ENCODE measurements at regions not wholly inside any gene's neighbourhood (a gene's known extent, or its start where the extent isn't known, plus 50 kb on each side); places are given as distances from the start of the nearest gene placed in this dataset.

DNA sequence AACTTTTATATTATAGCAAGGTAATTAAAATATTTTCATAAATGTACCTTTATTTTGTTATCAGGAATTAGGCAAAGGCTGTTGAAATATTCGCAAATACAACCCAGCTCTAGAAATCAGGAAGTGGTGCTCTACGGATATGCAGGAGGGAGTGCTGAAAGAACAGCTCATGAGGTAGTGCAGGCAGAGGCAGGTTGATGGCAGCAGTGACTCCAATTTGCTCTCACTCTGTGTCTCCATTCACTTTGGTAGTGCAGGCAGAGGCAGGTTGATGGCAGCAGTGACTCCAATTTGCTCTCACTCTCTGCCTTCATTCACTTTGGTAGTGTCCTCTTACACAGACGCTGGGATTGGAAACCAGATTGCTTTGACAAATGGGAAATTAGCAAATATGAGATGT, 277.9 kb downstream of the TRIML1 start:
- H3K36me3 Mint-ChIP-seq = no peaks in the 10 kb centered on the region
- no peak overlapping the region for H3K4me3 Mint-ChIP-seq
- H3K9me3 Mint-ChIP-seq = no peaks in the 10 kb centered on the region
- TF ChIP-seq, protein P1, sequence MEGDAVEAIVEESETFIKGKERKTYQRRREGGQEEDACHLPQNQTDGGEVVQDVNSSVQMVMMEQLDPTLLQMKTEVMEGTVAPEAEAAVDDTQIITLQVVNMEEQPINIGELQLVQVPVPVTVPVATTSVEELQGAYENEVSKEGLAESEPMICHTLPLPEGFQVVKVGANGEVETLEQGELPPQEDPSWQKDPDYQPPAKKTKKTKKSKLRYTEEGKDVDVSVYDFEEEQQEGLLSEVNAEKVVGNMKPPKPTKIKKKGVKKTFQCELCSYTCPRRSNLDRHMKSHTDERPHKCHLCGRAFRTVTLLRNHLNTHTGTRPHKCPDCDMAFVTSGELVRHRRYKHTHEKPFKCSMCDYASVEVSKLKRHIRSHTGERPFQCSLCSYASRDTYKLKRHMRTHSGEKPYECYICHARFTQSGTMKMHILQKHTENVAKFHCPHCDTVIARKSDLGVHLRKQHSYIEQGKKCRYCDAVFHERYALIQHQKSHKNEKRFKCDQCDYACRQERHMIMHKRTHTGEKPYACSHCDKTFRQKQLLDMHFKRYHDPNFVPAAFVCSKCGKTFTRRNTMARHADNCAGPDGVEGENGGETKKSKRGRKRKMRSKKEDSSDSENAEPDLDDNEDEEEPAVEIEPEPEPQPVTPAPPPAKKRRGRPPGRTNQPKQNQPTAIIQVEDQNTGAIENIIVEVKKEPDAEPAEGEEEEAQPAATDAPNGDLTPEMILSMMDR (IDR thresholded peaks at IDR 0.05; ENCODE audit: unreplicated experiment) = no peak
- no peak for DNase-seq (ENCODE audit: low spot score in 2 of 2, unreplicated experiment in 2 of 2)
- peaks cover 6% of the 10 kb centered on the region for H3K27me3 Mint-ChIP-seq (ENCODE audit: low read depth)
- H3K4me1 Mint-ChIP-seq = no peaks in the 10 kb centered on the region
- H3K27ac Mint-ChIP-seq = no peak overlapping the region

DNA sequence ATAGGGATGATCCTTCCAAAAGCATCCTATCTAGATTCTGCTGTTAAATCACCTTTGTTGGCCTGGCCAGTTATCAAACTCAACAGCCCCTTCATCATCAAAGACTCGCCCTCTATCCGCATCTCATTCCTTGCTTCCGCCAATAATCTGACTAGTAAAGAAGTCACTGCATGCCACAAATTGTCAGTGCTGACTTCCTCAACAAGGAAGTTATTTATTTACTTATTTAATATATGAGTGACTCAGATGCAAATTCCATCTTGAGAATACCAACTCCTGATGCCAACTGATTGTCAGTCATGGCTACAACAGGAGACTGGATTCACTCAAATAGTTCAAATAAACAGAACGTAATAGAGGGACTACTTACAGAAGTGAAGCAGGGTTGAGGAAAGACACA, 283.8 kb downstream of the TRIML1 start:
- no peak overlapping the region for H3K27ac Mint-ChIP-seq
- H3K4me1 Mint-ChIP-seq = no peaks in the 10 kb centered on the region
- no peak overlapping the region for H3K4me3 Mint-ChIP-seq
- DNase-seq (ENCODE audit: low spot score in 2 of 2, unreplicated experiment in 2 of 2) = no peak
- TF ChIP-seq, protein P1 (IDR thresholded peaks at IDR 0.05; ENCODE audit: unreplicated experiment) = no peak
- H3K9me3 Mint-ChIP-seq = peaks cover 6% of the 10 kb centered on the region
- no peaks in the 10 kb centered on the region for H3K27me3 Mint-ChIP-seq (ENCODE audit: low read depth)
- H3K36me3 Mint-ChIP-seq = no peaks in the 10 kb centered on the region

DNA sequence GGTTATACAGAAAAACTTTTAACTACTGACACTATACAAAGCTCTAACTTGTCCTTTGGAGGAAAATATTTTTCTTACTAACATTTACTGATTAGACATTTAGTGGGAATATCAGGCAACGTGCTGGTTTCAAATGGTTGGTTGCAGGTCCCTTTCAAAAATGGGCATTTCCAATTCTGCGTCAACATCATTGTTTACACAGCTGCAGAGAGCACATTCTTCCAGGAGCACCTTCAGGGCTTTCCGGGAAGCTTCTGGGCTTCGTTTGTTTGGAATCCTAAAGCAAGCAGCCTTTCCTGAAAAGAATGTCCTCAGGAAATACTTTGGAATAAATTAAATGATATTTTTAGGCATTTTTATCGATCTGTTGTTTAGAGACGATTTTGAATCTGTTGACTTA, 289.7 kb downstream of the TRIML1 start:
- no peak for DNase-seq (ENCODE audit: low spot score in 2 of 2, unreplicated experiment in 2 of 2)
- no peaks in the 10 kb centered on the region for H3K27me3 Mint-ChIP-seq (ENCODE audit: low read depth)
- no peaks in the 10 kb centered on the region for H3K36me3 Mint-ChIP-seq
- H3K27ac Mint-ChIP-seq = no peak overlapping the region
- no peak overlapping the region for H3K4me3 Mint-ChIP-seq
- H3K4me1 Mint-ChIP-seq = peaks cover 2% of the 10 kb centered on the region
- TF ChIP-seq, protein P1 (IDR thresholded peaks at IDR 0.05; ENCODE audit: unreplicated experiment) = no peak
- H3K9me3 Mint-ChIP-seq = peaks cover 10% of the 10 kb centered on the region

DNA sequence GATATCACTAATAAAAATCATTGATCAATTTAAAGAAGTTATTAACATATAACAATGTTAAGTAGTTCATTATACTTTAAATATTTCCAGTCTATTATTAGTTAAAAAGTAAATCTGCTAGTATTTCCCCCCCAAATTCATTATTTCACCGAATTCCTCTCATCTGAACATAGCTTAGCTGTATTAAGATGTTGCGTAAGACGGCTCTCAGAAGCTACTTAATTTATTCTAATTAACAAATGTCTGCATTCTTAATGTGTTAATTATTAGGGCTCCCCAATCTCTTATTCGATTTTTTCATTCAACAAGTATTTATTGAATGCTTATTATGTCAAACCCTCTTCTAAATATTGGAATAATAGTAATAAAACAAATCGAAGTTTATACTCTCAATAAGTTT, 290.7 kb downstream of the TRIML1 start:
- TF ChIP-seq, protein P1 (IDR thresholded peaks at IDR 0.05; ENCODE audit: unreplicated experiment) = no peak
- Mint-ChIP-seq H3K27me3 (ENCODE audit: low read depth) (no peaks in the 10 kb centered on the region), H3K4me3 (no peak overlapping the region), H3K4me1 (peaks cover 2% of the 10 kb centered on the region), H3K36me3 (no peaks in the 10 kb centered on the region), H3K9me3 (peaks cover 10% of the 10 kb centered on the region), H3K27ac (no peak overlapping the region)
- DNase-seq (ENCODE audit: low spot score in 2 of 2, unreplicated experiment in 2 of 2) = no peak

DNA sequence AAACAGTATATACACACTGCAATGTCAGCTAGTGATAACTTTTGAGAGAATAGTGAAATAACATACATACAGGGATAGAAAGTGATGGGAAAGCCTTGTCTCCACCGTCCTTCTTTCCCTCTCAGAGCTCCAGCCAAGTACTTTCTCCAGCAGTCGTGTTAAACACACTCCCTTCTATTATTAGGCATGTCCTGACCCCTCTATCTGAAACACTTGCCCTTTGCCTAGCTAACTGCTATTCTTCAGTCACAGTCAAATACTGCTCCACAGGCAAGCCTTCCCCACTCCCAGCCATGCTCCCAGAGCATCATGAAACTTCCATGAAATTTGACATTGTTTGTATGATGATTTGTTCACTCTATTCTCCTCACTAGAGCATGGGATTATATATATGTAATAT, 291.1 kb downstream of the TRIML1 start:
- H3K4me1 Mint-ChIP-seq = peaks cover 2% of the 10 kb centered on the region

More for the DNA sequence above, 291.1 kb downstream of the TRIML1 start:
- H3K27ac Mint-ChIP-seq = no peak overlapping the region
- H3K27me3 Mint-ChIP-seq (ENCODE audit: low read depth) = no peaks in the 10 kb centered on the region
- TF ChIP-seq, protein P1 (IDR thresholded peaks at IDR 0.05; ENCODE audit: unreplicated experiment) = no peak
- H3K36me3 Mint-ChIP-seq = no peaks in the 10 kb centered on the region
- no peak overlapping the region for H3K4me3 Mint-ChIP-seq
- DNase-seq (ENCODE audit: low spot score in 2 of 2, unreplicated experiment in 2 of 2) = no peak
- peaks cover 6% of the 10 kb centered on the region for H3K9me3 Mint-ChIP-seq
